ENCODE measurements at regions not wholly inside any gene's neighbourhood (a gene's known extent, or its start where the extent isn't known, plus 50 kb on each side); places are given as distances from the start of the nearest gene placed in this dataset.
"Not testable (repeated sequence)": the region's sequence is repeated elsewhere in the genome, so short reads cannot be mapped to it uniquely, and the experiment has no call there.

GRCh38 chr1:37372711-37373110, 101.7 kb upstream of the ZC3H12A start:
- TF ChIP-seq CTCF (IDR thresholded peaks at IDR 0.05; ENCODE audit: borderline replicate concordance), result no peak
- H3K4me1 ChIP-seq, result no peaks in the 10 kb centered on the region
- H3K9me3 ChIP-seq (replicated peaks), result peaks cover 20% of the 10 kb centered on the region
- no peak overlapping the region for H3K27ac ChIP-seq (replicated peaks)
- H3K36me3 ChIP-seq, result no peaks in the 10 kb centered on the region
- no peak overlapping the region for H3K4me3 ChIP-seq
- DNase-seq, result no peak
- peaks cover 32% of the 10 kb centered on the region for H3K27me3 ChIP-seq (ENCODE audit: low read depth)
- intact Hi-C loops (cut with micrococcal nuclease), result no loop called here

- TF ChIP-seq CTCF (IDR thresholded peaks at IDR 0.05; ENCODE audit: borderline replicate concordance), result no peak
Observed at GRCh38 chr1:37373413-37373812, 101.0 kb upstream of the ZC3H12A start.

DNA sequence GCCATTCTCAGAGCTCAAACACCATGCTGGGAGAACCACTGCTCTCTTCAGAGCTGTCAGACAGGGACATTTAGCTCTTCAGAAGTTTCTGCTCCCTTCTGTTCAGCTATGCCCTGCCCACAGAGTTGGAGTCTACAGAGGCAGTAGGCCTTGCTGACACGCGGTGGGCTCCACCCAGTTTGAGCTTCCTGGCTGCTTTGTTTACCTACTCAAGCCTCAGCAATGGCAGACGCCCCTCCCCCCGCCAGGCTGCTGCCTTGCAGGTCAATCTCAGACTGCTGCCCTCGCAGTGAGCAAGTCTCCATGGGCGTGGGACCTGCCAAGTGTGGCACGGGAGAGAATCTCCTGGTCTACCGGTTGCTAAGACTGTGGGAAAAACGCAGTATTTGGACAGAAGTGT, 93.8 kb upstream of the ZC3H12A start:
- H3K36me3 ChIP-seq; DNase-seq; H3K4me3 ChIP-seq; H3K27ac ChIP-seq (replicated peaks); H3K4me1 ChIP-seq; intact Hi-C loops (cut with micrococcal nuclease): not testable (repeated sequence)
- H3K9me3 ChIP-seq (replicated peaks), result peaks cover 14% of the 10 kb centered on the region
- peaks cover 60% of the 10 kb centered on the region for H3K27me3 ChIP-seq (ENCODE audit: low read depth)

More at GRCh38 chr1:37373413-37373812, 101.0 kb upstream of the ZC3H12A start:
- intact Hi-C loops (cut with micrococcal nuclease), result no loop called here
- Histone ChIP-seq H3K27ac (replicated peaks) (no peak overlapping the region), H3K36me3 (no peaks in the 10 kb centered on the region), H3K4me1 (no peaks in the 10 kb centered on the region), H3K27me3 (ENCODE audit: low read depth) (peaks cover 25% of the 10 kb centered on the region), H3K9me3 (replicated peaks) (peaks cover 20% of the 10 kb centered on the region), H3K4me3 (no peak overlapping the region)
- DNase-seq, result no peak

- Histone ChIP-seq H3K27ac (replicated peaks) (no peak overlapping the region), H3K27me3 (ENCODE audit: low read depth) (peaks cover 92% of the 10 kb centered on the region), H3K4me1 (no peaks in the 10 kb centered on the region), H3K4me3 (no peak overlapping the region), H3K9me3 (replicated peaks) (no peaks in the 10 kb centered on the region), H3K36me3 (no peaks in the 10 kb centered on the region)
- intact Hi-C loops (cut with micrococcal nuclease), result no loop called here
- DNase-seq, result no peak
- no peak for TF ChIP-seq CTCF (IDR thresholded peaks at IDR 0.05; ENCODE audit: borderline replicate concordance)
Observed at GRCh38 chr1:37387854-37388253, 86.5 kb upstream of the ZC3H12A start.

DNA sequence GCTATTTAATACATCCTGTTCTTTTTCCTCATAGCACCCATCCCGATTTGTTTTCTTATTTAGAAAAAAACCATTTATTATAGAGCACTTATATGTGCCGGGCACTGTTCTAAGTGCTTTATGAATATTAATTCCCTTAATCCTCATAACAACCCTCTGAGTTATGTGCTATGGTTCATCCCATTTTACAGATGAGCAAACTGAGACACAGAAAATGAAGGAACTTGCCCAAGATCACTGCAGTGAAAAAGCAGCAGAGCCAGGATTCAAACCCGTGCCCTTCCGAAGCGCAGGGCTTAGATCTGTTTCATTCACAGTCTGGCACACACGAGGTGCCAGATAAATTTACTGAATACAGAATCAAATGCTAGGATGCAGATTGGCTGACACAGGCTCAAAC, 85.1 kb upstream of the ZC3H12A start:
- no peak for TF ChIP-seq CTCF (IDR thresholded peaks at IDR 0.05; ENCODE audit: borderline replicate concordance)
- no peak overlapping the region for H3K4me3 ChIP-seq
- intact Hi-C loops (cut with micrococcal nuclease), result no loop called here
- peaks cover 93% of the 10 kb centered on the region for H3K27me3 ChIP-seq (ENCODE audit: low read depth)
- DNase-seq, result no peak
- H3K36me3 ChIP-seq, result no peaks in the 10 kb centered on the region
- no peak overlapping the region for H3K27ac ChIP-seq (replicated peaks)
- no peaks in the 10 kb centered on the region for H3K9me3 ChIP-seq (replicated peaks)
- no peaks in the 10 kb centered on the region for H3K4me1 ChIP-seq

DNA sequence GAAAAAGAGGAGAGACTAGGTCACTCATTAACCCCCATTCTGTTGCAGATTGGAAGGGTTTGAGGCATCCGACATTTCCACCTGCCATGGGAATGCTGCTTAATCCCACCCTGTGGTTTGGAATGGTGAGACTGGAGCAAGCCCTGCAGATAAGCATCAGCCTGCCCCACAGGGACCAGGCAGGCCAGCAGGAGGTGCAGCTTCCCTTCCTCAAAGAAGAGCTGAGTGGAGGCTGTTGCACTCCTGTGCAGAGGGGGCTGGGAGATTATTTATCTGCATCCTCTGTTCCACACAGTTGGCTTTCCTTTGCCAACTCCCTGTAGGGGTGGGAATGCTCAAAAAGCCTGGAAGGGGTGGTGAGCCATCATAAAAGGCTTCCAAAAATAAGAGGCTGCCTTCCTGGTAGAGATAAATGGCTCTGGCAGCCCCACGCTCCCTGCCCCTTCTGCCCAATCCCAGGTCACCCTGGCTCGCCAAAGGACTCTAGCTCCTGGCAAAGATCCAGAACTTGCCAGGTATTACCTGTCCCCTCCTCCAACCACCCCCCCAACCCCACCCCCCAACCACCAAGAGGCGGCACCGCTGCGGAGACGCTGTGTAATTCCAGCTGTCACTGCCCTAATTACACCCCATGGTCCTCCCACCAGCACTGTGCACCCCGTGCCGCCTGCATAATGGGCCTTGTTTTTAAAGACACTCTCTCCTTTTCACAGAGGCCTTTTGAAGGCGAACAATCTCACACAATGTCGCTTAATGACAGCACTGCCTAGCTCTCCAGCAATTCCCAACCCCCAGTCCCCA, 83.0 kb upstream of the ZC3H12A start:
- H3K9me3 ChIP-seq (replicated peaks), result no peaks in the 10 kb centered on the region
- no peaks in the 10 kb centered on the region for H3K36me3 ChIP-seq
- no peaks in the 10 kb centered on the region for H3K4me1 ChIP-seq
- no peak for TF ChIP-seq CTCF (IDR thresholded peaks at IDR 0.05; ENCODE audit: borderline replicate concordance)
- intact Hi-C loops (cut with micrococcal nuclease), result no loop called here
- H3K4me3 ChIP-seq, result no peak overlapping the region
- no peak for DNase-seq
- H3K27me3 ChIP-seq (ENCODE audit: low read depth), result peaks cover 96% of the 10 kb centered on the region
- no peak overlapping the region for H3K27ac ChIP-seq (replicated peaks)
